AG08396 (cell line): ENCODE measurements at regions not wholly inside any gene's neighbourhood (a gene's known extent, or its start where the extent isn't known, plus 50 kb on each side); places are given as distances from the start of the nearest gene placed in this dataset.

Experiments
- DNase-seq: peaks from one replicate; pipeline ENCODE4 v3.0.0; 2012; ENCODE audit warnings: low spot score, mixed read lengths

DNA sequence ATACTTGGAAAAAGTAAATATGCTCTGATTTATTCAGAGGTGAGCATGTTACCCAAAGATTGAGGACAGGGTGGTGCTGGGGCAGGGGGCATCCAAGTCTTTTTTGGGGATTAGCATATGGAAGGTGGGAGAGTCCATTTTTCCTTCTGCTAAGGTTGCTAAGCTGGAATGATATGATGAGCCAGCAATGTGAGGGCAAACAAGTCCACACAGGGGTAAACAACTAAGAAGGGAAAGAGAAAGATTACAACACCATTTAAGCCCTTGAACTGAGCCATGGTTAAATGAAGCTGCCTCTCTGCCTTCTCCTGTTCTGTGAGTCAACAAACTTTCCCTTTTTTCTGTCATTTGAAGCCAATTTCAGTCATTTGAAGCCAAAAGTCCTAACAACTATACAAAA, 89.0 kb downstream of the RPL22L1 start:
- peak; percentile 41 for DNase-seq

DNA sequence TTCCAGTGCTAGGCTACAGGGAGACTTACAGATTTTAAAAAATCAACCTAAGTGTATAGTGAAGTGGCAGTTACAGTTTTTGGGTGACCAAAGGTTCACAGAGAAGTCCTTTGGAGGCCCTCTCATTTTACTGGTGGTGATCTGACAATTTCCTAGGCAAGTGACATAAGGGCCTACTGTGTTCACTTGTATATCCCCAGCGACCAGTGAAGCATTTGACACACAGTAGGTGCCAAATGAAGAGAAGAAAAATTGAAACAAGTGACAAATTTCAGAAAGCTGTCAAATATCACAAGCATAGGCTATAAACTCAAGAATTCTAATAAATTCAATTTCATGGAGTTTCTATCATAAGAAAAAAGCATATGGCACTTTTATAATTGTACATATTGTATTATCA, 89.5 kb downstream of the RPL22L1 start:
- no peak for DNase-seq

GRCh38 chr3:170778240-170779217, 91.5 kb downstream of the RPL22L1 start:
- DNase-seq: no peak

GRCh38 chr3:170777564-170777926, 92.5 kb downstream of the RPL22L1 start:
- DNase-seq: no peak

DNA sequence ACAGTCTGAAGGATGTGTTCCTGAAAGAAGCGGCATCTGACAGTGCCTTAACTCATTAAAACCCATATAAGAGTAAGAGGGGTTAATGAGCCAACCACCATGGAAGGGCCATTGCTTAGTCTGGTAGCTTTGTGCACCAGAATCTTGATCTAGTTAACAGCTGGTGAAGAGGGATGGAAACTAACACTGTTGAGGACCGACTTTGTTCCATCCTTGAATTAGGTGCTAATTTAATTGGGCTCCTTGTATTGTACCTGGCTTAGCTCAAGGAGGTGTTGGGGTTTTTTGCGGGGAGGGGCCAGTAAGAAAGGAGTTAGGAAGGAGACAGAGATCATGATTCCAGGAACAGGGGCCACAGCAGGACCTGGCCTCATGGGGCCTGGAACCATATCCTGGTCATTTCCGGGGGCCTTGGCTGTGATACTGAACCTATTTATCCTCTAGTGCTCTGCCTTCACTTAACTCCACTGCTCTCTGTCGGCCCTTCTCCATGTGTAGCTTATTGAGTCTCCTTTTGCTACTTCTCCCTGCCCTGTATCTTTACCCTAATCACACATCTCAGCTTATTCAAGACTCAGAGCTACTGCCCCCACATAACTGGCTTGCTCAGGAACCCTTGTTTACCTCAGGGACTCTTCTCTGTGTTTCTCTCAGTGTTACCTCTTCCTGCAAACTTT, 93.0 kb downstream of the RPL22L1 start:
- DNase-seq: no peak

- no peak for DNase-seq
These were observed 96.1 kb downstream of the RPL22L1 start for GRCh38 chr3:170773682-170774425.

DNA sequence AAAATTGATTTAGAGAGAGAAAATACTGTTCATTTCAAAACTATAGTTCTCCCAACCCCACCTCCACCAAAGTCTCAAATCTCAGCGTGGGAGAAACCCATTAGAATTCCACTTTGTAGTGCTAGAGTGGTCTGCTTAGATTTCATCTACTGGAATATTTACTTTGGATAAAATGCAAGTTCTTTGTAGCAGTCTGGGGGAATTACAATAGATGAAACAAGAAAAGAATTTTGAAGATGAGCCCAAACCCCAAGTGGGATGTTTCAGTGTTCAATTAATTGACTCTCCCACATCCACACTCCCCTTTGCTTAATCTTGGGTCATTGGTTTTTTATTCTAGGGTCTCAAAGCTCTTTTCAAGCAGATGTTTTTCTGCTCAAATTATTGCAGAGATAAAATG, 97.8 kb downstream of the RPL22L1 start:
- DNase-seq: no peak

DNA sequence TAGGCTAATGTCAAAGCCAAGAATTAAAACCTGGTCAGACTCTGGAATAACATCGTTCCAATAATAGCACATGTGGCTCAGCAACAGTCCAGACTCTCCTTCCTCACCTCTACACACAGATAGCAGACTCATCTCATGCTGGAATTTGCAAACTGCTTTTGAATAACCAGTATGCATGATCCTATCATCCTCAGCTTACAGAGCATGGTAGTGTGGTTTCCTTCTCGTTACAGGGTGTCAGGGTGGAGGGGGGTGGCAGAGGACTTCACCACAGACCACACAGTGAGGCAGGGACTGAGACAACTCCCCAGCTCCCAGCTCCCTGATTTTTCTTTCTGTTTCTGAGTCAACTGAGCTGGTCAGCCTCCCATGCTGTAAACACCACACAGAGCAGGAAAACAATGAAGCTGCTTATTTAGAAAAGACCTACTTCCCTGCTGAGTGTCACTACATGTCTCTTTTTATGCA, 101.6 kb downstream of the RPL22L1 start:
- DNase-seq: peak; percentile 25

DNA sequence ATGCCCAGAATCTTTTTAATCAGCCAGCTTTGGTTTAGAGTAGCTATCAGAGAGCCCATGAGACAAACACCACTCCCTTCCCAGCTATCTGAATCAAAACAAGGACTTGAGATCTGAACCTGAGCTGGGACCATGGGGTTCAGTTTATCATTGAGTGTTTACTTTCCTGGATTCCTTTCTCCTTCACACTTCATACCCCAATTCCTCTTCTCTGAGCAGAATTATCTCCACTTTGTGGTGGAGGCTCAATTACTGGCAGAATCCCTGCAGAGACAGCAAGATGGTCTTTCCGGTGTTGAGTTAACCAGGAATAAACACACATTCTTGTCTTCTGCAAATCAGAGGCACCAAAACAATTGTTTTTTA, 102.4 kb downstream of the RPL22L1 start:
- no peak for DNase-seq

- no peak for DNase-seq
These were observed 103.0 kb downstream of the RPL22L1 start for GRCh38 chr3:170766823-170767575.

- no peak for DNase-seq
These were observed 103.7 kb downstream of the RPL22L1 start for GRCh38 chr3:170766253-170766652.

DNA sequence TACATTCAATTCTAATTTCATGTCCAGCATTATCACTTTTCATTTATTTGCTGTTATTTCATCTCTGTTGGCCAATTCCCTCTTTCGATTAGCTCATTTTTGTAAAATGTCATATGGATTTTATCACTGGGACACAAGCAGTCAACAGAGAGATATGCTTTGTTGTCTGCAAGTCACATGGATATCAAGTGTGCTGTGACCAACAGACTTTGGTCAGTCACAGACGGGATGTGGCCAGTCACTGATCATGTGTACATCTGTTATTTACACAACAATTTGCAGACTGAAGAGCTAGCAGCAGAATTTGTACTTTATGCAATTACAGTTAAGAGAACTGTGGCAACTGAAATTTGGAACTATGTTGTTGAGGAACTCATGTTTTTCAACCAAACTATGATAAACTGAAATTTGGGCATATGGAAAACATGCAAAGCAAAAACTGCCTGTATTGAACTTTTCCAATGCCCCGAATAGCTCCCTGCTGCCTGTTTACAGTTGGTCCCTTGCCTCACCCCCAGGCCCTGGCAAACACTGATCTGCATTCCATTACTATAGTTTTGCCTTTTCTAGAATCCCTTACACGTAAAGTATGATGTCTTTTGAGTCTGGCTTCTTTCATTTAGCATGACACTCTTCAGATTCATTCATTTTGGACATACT, 104.4 kb downstream of the RPL22L1 start:
- peak; percentile 7 for DNase-seq

GRCh38 chr3:170764017-170764416, 106.0 kb downstream of the RPL22L1 start:
- DNase-seq: no peak

- no peak for DNase-seq
These were observed 107.9 kb downstream of the RPL22L1 start for GRCh38 chr3:170762064-170762463.

DNA sequence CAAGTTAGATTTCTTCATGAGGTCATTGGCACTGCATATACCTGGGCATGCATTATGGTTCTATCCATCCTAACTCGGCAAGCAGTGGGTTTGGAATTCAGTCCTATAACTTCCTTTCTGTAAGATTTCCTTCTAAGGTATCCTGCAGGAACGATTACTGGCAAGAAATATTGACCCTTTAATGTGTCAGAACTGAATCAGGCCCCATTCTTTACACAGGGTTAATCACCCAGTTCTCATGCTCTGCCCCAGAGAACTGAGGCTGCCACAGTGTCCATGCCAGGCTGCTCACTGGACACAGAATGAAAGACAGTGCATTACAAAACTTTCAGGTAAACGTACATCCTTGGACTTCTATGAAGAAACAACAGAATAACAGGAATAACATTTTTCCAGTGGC, 108.9 kb downstream of the RPL22L1 start:
- no peak for DNase-seq

DNA sequence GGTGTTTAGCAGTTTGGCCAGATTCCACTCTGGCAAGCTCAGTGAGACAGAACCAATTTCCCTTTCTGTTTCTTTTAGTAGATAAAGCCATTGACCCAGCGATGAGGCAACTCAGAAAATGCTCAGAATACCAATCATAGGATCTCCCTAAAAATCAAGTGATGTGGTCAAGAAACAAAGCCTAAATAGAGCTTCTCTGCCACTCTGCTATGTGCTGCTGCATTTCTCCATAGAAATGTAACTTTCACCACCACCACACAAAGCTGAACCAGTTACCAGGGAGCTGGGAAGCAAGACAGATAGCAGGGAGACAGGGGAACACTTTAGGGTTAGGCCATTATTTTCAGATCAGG, 109.8 kb downstream of the RPL22L1 start:
- peak; percentile 17 for DNase-seq

GRCh38 chr3:170759511-170760173, 110.4 kb downstream of the RPL22L1 start:
- no peak for DNase-seq

GRCh38 chr3:170757038-170757437, 113.0 kb downstream of the RPL22L1 start:
- DNase-seq: no peak

GRCh38 chr3:170754311-170754693, 115.7 kb downstream of the RPL22L1 start:
- no peak for DNase-seq

DNA sequence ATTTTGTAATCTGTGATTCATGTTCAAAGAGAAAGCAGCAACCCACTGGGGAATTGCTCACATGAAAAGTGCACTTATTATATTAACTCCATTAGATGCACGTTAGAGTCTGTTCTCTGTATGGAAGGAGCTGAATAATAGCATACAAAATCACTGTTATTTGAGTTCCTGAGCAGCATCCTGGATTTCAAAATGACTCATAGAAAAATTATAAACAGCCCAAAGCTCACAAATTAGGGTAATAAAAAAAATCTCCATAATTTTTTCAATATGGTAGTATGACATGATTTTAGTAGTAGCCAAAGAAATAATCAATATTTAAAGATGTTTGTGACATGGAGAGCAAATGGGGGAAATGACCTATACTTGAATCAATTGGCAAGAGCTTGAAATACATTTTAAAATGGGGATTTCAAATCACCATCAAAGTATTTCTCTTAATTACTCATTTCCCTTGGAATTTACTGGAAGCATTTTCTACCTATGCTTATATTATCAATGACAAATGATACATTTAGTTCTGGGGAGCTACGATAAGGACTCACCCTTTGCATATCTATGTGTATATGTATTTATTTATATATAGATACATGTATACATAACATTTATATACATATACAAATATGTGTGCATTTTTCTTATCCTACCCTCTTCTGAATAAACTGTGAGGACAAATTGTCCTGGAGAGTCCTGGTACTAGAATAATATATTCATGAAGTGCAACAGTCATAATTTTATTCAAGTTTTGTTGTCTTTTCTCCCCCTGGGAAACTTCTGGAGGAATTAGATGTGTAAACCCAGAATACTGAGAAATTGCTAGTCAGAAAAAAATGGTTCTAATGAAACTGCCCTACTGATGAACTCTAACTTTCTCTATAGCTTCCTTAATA, 116.3 kb downstream of the RPL22L1 start:
- no peak for DNase-seq
